Fibroblast of skin of scalp (primary cell): ENCODE measurements at regions not wholly inside any gene's neighbourhood (a gene's known extent, or its start where the extent isn't known, plus 50 kb on each side); places are given as distances from the start of the nearest gene placed in this dataset.

Experiments used
- DNase-seq: peaks from one replicate; pipeline ENCODE4 v3.0.0-alpha.2; 2013

DNA sequence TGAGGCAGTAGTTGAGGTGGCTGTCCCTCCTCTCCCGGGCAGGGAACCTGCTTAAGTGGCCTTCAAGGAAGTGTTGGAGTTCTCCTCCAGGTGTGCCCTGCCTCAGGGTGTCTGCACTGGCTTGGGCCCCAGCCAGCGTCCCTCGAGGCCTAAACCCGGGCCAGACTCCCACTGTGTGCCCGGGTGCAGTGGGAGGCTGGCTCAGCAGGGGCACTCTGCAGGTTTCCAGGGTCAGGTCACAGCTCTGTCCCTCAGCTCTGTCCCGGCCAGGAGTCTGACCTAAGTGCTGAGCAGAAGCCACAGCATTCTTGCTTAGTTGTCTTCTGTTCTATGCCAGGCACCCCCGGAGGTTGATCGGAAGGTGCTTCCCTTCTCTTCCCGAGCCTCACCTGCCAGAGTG lies 69.0 kb upstream of the OTOS start:
- DNase-seq: no peak

GRCh38 chr2:240210198-240210965 lies 69.9 kb upstream of the OTOS start:
- no peak for DNase-seq

DNA sequence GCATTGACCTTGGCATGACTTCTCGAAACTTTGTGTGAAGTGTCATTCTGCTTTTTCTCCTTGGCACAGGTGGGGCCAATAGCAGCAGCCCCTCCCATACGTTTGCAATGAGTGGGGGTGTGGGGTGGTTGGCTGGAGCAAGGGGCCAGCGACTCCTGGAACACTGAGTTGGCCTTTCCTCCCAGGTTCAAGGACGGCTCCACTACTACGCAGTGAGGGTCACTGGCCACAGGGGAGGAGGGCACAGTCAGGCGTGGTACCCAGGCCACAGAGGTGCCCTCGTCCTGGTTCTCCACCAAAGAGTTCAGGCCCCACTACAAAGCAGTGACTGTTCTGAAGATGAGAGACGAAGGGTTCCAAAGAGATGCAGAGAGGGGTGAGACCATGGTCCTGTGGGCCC lies 70.6 kb upstream of the OTOS start:
- DNase-seq: no peak

GRCh38 chr2:240211598-240212424 lies 71.4 kb upstream of the OTOS start:
- no peak for DNase-seq

GRCh38 chr2:240212425-240213225 lies 72.2 kb upstream of the OTOS start:
- DNase-seq: no peak

DNA sequence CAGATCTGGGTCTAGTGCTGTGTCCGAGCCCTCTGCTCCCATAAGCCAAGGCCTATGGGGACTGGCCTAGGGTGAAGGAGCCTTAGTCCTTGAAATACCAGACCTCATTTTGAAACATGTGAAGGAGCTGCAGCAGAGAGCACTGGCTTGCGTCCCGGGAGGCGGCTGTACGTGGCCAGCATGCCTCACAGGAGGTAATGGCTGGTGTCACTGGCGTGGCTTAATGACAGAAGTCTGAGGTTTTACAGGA lies 72.7 kb upstream of the OTOS start:
- DNase-seq: no peak

GRCh38 chr2:240213476-240214421 lies 73.3 kb upstream of the OTOS start:
- no peak for DNase-seq

GRCh38 chr2:240214790-240215675 lies 74.6 kb upstream of the OTOS start:
- no peak for DNase-seq

GRCh38 chr2:240215676-240216051 lies 75.2 kb upstream of the OTOS start:
- no peak for DNase-seq

DNA sequence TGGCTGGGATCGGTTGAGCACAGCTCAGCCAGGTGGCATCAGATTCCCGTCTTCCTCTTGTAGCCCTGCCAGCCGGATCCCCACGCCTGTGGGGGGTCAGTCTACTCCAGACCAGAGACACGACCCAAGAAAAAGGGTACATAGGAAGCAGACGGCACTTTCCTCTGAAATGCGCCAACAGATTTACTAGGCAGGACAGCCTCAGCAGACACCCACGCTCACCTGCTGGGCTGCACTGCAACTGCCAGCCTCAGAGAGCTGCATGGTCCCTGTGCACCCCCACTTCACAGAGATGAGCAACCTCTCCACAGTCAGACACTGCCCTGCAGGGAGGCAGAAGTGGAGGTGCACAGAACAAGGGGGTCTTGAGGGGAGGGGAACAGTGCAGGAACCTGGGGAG lies 75.7 kb upstream of the OTOS start:
- no peak for DNase-seq

GRCh38 chr2:240217431-240218301 lies 77.2 kb upstream of the OTOS start:
- no peak for DNase-seq

DNA sequence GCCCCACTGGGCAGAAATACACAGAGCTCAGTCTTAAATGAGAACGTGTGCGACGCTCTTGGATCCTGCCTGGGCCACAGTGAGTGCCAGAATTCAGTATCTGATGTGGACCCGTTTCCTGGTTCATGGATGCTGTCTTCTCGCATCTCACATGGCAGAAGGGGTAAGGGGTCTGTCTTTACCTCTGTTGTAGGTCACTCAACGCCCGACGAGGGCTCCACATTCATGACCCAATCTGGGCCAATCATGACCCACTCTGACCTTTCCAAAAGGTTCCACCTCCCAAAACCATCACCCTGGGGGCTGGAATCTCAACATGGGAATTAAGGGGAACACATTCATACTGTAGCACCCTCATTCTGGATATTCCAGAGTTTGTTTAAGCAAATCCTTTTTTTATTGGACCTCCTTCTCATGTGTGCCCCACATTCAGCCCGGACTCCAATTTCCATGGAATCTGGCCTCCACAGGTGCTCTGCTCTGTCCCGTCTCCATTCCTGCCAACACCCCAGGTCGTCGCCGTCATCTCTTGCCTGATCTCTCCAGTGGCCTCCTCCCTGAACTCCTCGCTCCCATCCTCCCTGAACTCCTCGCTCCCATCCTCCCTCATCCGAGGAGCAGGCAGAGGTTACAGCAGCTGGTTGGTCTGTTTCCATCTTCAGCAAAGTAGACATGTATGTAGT lies 78.9 kb upstream of the OTOS start:
- no peak for DNase-seq

DNA sequence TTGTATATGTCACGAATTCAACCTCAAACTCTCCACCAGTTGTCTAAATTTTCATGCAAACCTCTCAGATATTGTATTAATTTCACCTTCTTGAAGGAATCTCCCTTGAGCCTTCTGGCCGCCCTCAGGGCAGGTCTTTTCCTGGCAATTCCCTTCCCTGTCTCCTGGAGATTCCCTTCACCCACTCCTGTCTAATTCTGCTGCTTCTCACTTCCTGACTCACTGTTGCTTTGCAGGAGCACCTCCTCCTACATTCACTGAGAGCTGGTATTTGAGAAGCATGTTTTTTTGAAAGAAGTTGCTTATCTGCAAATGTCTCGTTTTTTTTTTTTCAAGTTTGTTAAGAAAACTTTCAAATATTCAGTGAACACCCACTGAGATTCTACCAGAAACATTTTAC lies 79.9 kb upstream of the OTOS start:
- peak; percentile 26 for DNase-seq

DNA sequence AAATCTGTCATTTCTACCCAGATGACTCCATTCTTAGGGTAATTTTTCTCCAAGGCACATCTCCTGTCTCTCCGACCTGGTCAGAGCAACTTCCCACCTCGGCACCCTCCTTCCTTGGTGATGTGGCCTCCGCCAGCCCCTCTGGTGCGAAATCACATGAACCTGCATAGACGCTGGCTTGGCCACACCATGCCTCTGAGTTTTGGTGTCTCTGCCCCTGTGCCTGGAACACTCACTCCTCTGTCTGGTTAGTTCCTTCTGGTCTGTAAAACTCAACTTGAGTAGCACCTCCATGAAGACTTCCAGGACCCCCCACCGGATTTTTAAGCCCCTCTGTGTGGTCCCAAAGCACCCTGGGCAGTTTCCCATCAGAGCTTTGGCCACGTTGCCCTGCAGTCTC lies 83.2 kb upstream of the OTOS start:
- DNase-seq: no peak

DNA sequence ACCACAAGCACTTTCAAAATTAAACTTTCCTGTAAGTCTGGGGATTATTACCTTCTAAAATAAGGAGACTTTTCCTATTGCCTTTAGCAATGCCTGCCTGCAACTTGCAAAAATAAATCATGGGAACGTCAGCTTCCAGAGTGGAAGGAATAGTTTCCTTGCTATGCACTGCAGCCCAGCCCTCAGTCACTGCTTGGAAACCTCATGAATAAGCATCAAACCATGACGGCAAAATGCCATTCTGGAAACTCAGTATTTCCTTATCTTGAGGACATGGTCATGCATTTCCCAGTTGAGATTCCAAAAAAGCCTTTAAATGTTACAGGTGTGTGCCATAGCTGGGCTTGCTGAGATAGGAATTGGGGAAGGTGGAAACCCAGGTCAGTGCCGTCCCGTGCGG lies 84.2 kb upstream of the OTOS start:
- DNase-seq: peak; percentile 35

- no peak for DNase-seq
These were observed 84.7 kb upstream of the OTOS start for GRCh38 chr2:240225131-240225530.

- DNase-seq: no peak
These were observed 85.4 kb upstream of the OTOS start for GRCh38 chr2:240225660-240226475.

DNA sequence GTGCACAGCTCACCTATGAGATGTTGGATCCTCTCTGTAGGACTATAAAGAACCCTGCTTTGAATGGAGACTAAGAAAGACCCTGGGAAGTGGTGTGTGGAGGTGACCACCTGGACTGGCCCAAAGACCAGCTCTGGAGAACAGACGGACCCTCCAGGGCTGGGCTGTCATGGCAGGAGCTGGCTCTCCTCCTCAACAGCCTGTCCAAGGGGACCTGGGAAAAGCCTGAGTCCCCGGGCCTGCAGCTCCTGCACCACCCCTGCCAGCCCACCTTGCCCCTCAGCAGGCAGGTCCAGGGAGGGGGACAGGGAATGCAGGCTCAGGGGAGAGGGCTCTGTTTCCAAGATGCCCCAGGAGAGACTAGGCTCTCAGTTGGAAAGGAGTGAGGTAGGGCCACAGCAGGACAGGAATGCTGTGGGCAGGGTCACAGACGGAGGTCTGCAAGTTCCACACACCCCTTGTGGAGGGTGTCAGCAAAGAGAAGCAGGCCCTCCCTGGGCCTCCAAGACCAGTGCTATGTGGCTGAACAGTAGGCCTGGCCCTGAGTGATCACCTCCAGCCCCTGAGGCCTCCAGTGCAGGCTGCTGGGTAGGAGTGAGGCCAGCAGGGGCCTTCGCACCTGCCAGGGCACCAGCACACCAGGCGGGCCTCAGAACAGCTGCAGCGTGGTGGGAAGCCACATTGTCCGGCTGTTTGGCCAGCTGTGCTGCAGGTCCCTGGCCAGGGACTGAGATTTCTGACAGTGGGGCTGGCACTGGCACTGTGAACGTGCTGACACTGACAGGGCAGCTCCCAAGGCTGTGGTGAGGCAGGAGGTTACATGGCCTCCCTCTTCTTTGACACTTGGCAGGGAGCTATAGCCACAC lies 86.4 kb upstream of the OTOS start:
- no peak for DNase-seq
